ENCODE measurements at regions not wholly inside any gene's neighbourhood (a gene's known extent, or its start where the extent isn't known, plus 50 kb on each side); places are given as distances from the start of the nearest gene placed in this dataset.
"Not testable (repeated sequence)": the region's sequence is repeated elsewhere in the genome, so short reads cannot be mapped to it uniquely, and the experiment has no call there.

- no peaks in the 10 kb centered on the region for H3K36me3 ChIP-seq (ENCODE audit: insufficient read depth, low read length)
- BruUV-seq (replicated peaks) = no TSS peak
- H3K4me2 ChIP-seq (ENCODE audit: low read length) = no peak overlapping the region
- intact Hi-C loops (cut with micrococcal nuclease; ENCODE audit: unreplicated experiment) = no loop called here
- no peaks in the 10 kb centered on the region for H3K9me3 ChIP-seq (ENCODE audit: low read length)
- no peak overlapping the region for H3K27ac ChIP-seq (ENCODE audit: low read depth, low read length, poor library complexity, severe bottlenecking)
- no peaks in the 10 kb centered on the region for H3K4me1 ChIP-seq (ENCODE audit: insufficient read depth, low read length, poor library complexity, severe bottlenecking)
- no peak overlapping the region for H3K4me3 ChIP-seq (ENCODE audit: low read depth, low read length, poor library complexity, severe bottlenecking)
- no peak for DNase-seq (ENCODE audit: low spot score)
- CTCF ChIA-PET (ENCODE audit: unreplicated experiment) = no interaction called here
- POLR2A ChIA-PET = no interaction called here
- TF ChIP-seq CTCF (conservative IDR thresholded peaks at IDR 0.05; ENCODE audit: low read length) (no peak), EZH2phosphoT487 (IDR thresholded peaks at IDR 0.05; ENCODE audit: borderline replicate concordance, low read depth, low read length) (no peak)
- H3K79me2 ChIP-seq (ENCODE audit: insufficient read depth, low read depth, low read length) = no peaks in the 10 kb centered on the region
- H3K9me2 ChIP-seq (ENCODE audit: insufficient read depth, low read length) = no peaks in the 10 kb centered on the region
- no peaks in the 10 kb centered on the region for H4K20me1 ChIP-seq (ENCODE audit: insufficient read depth, low read length)
- H2AFZ ChIP-seq (ENCODE audit: low read length) = no peak overlapping the region
These were observed 72.4 kb upstream of the PPP2R5C start for GRCh38 chr14:101689039-101689501.

- POLR2A ChIA-PET; DNase-seq (ENCODE audit: low spot score); H3K27ac ChIP-seq (ENCODE audit: low read depth, low read length, poor library complexity, severe bottlenecking); intact Hi-C loops (cut with micrococcal nuclease; ENCODE audit: unreplicated experiment); CTCF ChIA-PET (ENCODE audit: unreplicated experiment); H3K79me2 ChIP-seq (ENCODE audit: insufficient read depth, low read depth, low read length); H2AFZ ChIP-seq (ENCODE audit: low read length); H3K9me2 ChIP-seq (ENCODE audit: insufficient read depth, low read length); H3K4me1 ChIP-seq (ENCODE audit: insufficient read depth, low read length, poor library complexity, severe bottlenecking); H3K9me3 ChIP-seq (ENCODE audit: low read length); H3K4me3 ChIP-seq (ENCODE audit: low read depth, low read length, poor library complexity, severe bottlenecking); H3K4me2 ChIP-seq (ENCODE audit: low read length); BruUV-seq (replicated peaks); H4K20me1 ChIP-seq (ENCODE audit: insufficient read depth, low read length); H3K36me3 ChIP-seq (ENCODE audit: insufficient read depth, low read length): not testable (repeated sequence)
These were observed 71.5 kb upstream of the PPP2R5C start for GRCh38 chr14:101689966-101690365.

GRCh38 chr14:101695659-101696058 lies 65.8 kb upstream of the PPP2R5C start:
- Histone ChIP-seq H3K27ac (ENCODE audit: low read depth, low read length, poor library complexity, severe bottlenecking) (no peak overlapping the region), H3K4me1 (ENCODE audit: insufficient read depth, low read length, poor library complexity, severe bottlenecking) (no peaks in the 10 kb centered on the region), H4K20me1 (ENCODE audit: insufficient read depth, low read length) (no peaks in the 10 kb centered on the region), H3K4me2 (ENCODE audit: low read length) (no peak overlapping the region), H3K9me3 (ENCODE audit: low read length) (no peaks in the 10 kb centered on the region; the same call in 1 of the 2 replicates), H2AFZ (ENCODE audit: low read length) (no peak overlapping the region), H3K9me2 (ENCODE audit: insufficient read depth, low read length) (no peaks in the 10 kb centered on the region), H3K36me3 (ENCODE audit: insufficient read depth, low read length) (no peaks in the 10 kb centered on the region), H3K79me2 (ENCODE audit: insufficient read depth, low read depth, low read length) (no peaks in the 10 kb centered on the region), H3K4me3 (ENCODE audit: low read depth, low read length, poor library complexity, severe bottlenecking) (no peak overlapping the region)
- intact Hi-C loops (cut with micrococcal nuclease; ENCODE audit: unreplicated experiment) = no loop called here
- BruUV-seq (replicated peaks) = no TSS peak
- CTCF ChIA-PET (ENCODE audit: unreplicated experiment) = no interaction called here
- no peak for TF ChIP-seq CTCF (conservative IDR thresholded peaks at IDR 0.05; ENCODE audit: low read length)
- TF ChIP-seq EZH2phosphoT487 (IDR thresholded peaks at IDR 0.05; ENCODE audit: borderline replicate concordance, low read depth, low read length) = no peak
- POLR2A ChIA-PET = no interaction called here
- no peak for DNase-seq (ENCODE audit: low spot score)

All from OCI-LY7 (cell line).